Renal cortex interstitium (tissue), 11 donors: ENCODE measurements at regions not wholly inside any gene's neighbourhood (a gene's known extent, or its start where the extent isn't known, plus 50 kb on each side); places are given as distances from the start of the nearest gene placed in this dataset.

Experiments
- DNase-seq, 11 donors: peaks; one replicate each; pipeline ENCODE4 v3.0.0-alpha.2; 2013; ENCODE audit warnings: low read depth in 9 of 11, low spot score in 4 of 11; ENCODE audit errors: extremely low read depth in 1 of 11

GRCh38 chr14:75369506-75369905 lies 58.3 kb upstream of the JDP2 start:
- DNase-seq: no peak

- no peak for DNase-seq
Observed at GRCh38 chr14:75370416-75371205, 57.2 kb upstream of the JDP2 start.

- DNase-seq: no peak
Observed at GRCh38 chr14:75371297-75371696, 56.5 kb upstream of the JDP2 start.

- no peak for DNase-seq
Observed at GRCh38 chr14:75372260-75372659, 55.6 kb upstream of the JDP2 start.

- no peak for DNase-seq
Observed at GRCh38 chr14:75373133-75373532, 54.7 kb upstream of the JDP2 start.

GRCh38 chr14:75373616-75374015 lies 54.2 kb upstream of the JDP2 start:
- no peak for DNase-seq

- DNase-seq: no peak
Observed at GRCh38 chr14:75374911-75375310, 52.9 kb upstream of the JDP2 start.

GRCh38 chr14:75375983-75376382 lies 51.8 kb upstream of the JDP2 start:
- DNase-seq: no peak
